ENCODE measurements at regions not wholly inside any gene's neighbourhood (a gene's known extent, or its start where the extent isn't known, plus 50 kb on each side); places are given as distances from the start of the nearest gene placed in this dataset.

GRCh38 chr4:116599859-116600258 lies 485.5 kb downstream of the TRAM1L1 start:
- no peak overlapping the region for H3K27ac ChIP-seq (ENCODE audit: extremely low read depth, low read depth, low read length)
- H3K4me1 ChIP-seq (ENCODE audit: control insufficient read depth, insufficient read depth, low read length) = no peaks in the 10 kb centered on the region
- no peak overlapping the region for H3K4me3 ChIP-seq (ENCODE audit: low read depth, low read length)
- H3K9me3 ChIP-seq (ENCODE audit: control insufficient read depth, insufficient read depth, low read depth, low read length) = no peaks in the 10 kb centered on the region
- no peaks in the 10 kb centered on the region for H3K36me3 ChIP-seq (ENCODE audit: control insufficient read depth in 2 of 2, insufficient read depth in 1 of 2, low read length in 2 of 2)
- no peak for TF ChIP-seq GLI2 (tag by site-specific recombination; IDR thresholded peaks at IDR 0.05; ENCODE audit: borderline replicate concordance, low read depth)
- no peak for TF ChIP-seq TCF7L2 (IDR thresholded peaks at IDR 0.05; ENCODE audit: borderline replicate concordance, low read depth, low read length)
- no peak for TF ChIP-seq ZNF19 (tag by site-specific recombination; IDR thresholded peaks at IDR 0.05; ENCODE audit: low read depth)
- TF ChIP-seq SCRT2 (tag by site-specific recombination; IDR thresholded peaks at IDR 0.05) = no peak
- no peak for TF ChIP-seq ZNF362 (tag by site-specific recombination; IDR thresholded peaks at IDR 0.05)
- no peak for TF ChIP-seq ZNF785 (tag by site-specific recombination; IDR thresholded peaks at IDR 0.05)
- no peak for TF ChIP-seq SCRT1 (tag by site-specific recombination; IDR thresholded peaks at IDR 0.05; ENCODE audit: borderline replicate concordance)
- no peak for TF ChIP-seq ZNF529 (tag by site-specific recombination; IDR thresholded peaks at IDR 0.05; ENCODE audit: insufficient replicate concordance)
- ChIA-PET CTCF (interaction anchor here (0.6 kb wide), 2 partner anchors 35 to 1307 kb away, joined by 3 read pairs; no protein-coding TSS in a partner anchor), POLR2A (no interaction called here)

GRCh38 chr4:116598980-116599789 lies 486.2 kb downstream of the TRAM1L1 start:
- no peaks in the 10 kb centered on the region for H3K4me1 ChIP-seq (ENCODE audit: control insufficient read depth, insufficient read depth, low read length)
- no peak overlapping the region for H3K4me3 ChIP-seq (ENCODE audit: low read depth, low read length)
- TF ChIP-seq ZNF558 (tag by site-specific recombination; IDR thresholded peaks at IDR 0.05) (no peak), ZNF121 (tag by site-specific recombination; IDR thresholded peaks at IDR 0.05) (no peak), ZBTB20 (tag by site-specific recombination; IDR thresholded peaks at IDR 0.05) (no peak), ZNF146 (tag by site-specific recombination; IDR thresholded peaks at IDR 0.05) (no peak), ZBTB10 (tag by site-specific recombination; IDR thresholded peaks at IDR 0.05) (no peak), SP2 (tag by site-specific recombination; IDR thresholded peaks at IDR 0.05) (no peak), ZNF660 (tag by site-specific recombination; IDR thresholded peaks at IDR 0.05) (no peak), ZSCAN30 (tag by site-specific recombination; IDR thresholded peaks at IDR 0.05) (no peak), ZFP3 (tag by site-specific recombination; IDR thresholded peaks at IDR 0.05; ENCODE audit: low read depth) (no peak), ZNF239 (tag by site-specific recombination; IDR thresholded peaks at IDR 0.05) (no peak), REPIN1 (tag by site-specific recombination; IDR thresholded peaks at IDR 0.05; ENCODE audit: low read depth) (no peak), SP3 (tag by site-specific recombination; IDR thresholded peaks at IDR 0.05) (no peak)
- ChIA-PET POLR2A (no interaction called here), CTCF (interaction anchor here (0.7 kb wide), 1 partner anchor 10 kb away, joined by 3 read pairs; no protein-coding TSS in a partner anchor)
- no peaks in the 10 kb centered on the region for H3K9me3 ChIP-seq (ENCODE audit: control insufficient read depth, insufficient read depth, low read depth, low read length)
- no peak overlapping the region for H3K27ac ChIP-seq (ENCODE audit: extremely low read depth, low read depth, low read length)
- no peaks in the 10 kb centered on the region for H3K36me3 ChIP-seq (ENCODE audit: control insufficient read depth in 2 of 2, insufficient read depth in 1 of 2, low read length in 2 of 2)
